Astrocyte (in vitro differentiated cells and primary cell): ENCODE measurements at regions not wholly inside any gene's neighbourhood (a gene's known extent, or its start where the extent isn't known, plus 50 kb on each side); places are given as distances from the start of the nearest gene placed in this dataset.

Source experiments
- DNase-seq: peaks from one replicate; pipeline ENCODE4 v3.0.0-alpha.2; 2010; ENCODE audit warnings: low read depth
- FAIRE-seq: peaks from 2 replicates; lab custom pipeline; 2011; peaks lifted over from hg19 to GRCh38; lab: Jason Lieb, UNC
- H2AFZ ChIP-seq: 2 replicates; pipeline ENCODE4 v1.6.0; 2012; ENCODE audit warnings: low read depth, low read length, inconsistent platforms
- H3K27ac ChIP-seq: 2 replicates; pipeline ENCODE4 v1.5.1; 2011; ENCODE audit warnings: low read depth, low read length, inconsistent platforms
- H3K27me3 ChIP-seq: 2 replicates; pipeline ENCODE4 v1.6.0; 2011; ENCODE audit warnings: low read length, inconsistent platforms; ENCODE audit not compliant: insufficient read depth
- H3K36me3 ChIP-seq: 2 replicates; pipeline ENCODE4 v1.5.1; 2011; ENCODE audit warnings: low read length, inconsistent platforms; ENCODE audit not compliant: insufficient read depth
- H3K4me1 ChIP-seq: 2 replicates; pipeline ENCODE4 v1.5.1; 2011; ENCODE audit warnings: low read length, inconsistent platforms; ENCODE audit not compliant: insufficient read depth
- H3K4me2 ChIP-seq: 2 replicates; pipeline ENCODE4 v1.6.0; 2012; ENCODE audit warnings: low read length, inconsistent platforms
- H3K4me3 ChIP-seq: 2 replicates; pipeline ENCODE4 v1.5.1; 2011; ENCODE audit warnings: low read depth, mild to moderate bottlenecking, low read length, inconsistent platforms; ENCODE audit not compliant: insufficient read depth
- H3K79me2 ChIP-seq: 2 replicates; pipeline ENCODE4 v1.6.0; 2012; ENCODE audit warnings: mild to moderate bottlenecking, low read length, inconsistent platforms; ENCODE audit not compliant: insufficient read depth
- H3K9ac ChIP-seq: 2 replicates; pipeline ENCODE4 v1.6.0; 2012; ENCODE audit warnings: mild to moderate bottlenecking, low read length, inconsistent platforms
- H3K9me3 ChIP-seq: 2 replicates; pipeline ENCODE4 v1.5.1; 2012; ENCODE audit warnings: low read depth, mild to moderate bottlenecking, low read length, inconsistent platforms; ENCODE audit not compliant: insufficient read depth
- H4K20me1 ChIP-seq: 2 replicates; pipeline ENCODE4 v1.6.0; 2012; ENCODE audit warnings: low read length, inconsistent platforms; ENCODE audit not compliant: insufficient read depth
- H3K27ac Mint-ChIP-seq: one replicate; pipeline ENCODE4 v1.8.0; 2021; ENCODE audit warnings: mild to moderate bottlenecking, mixed read lengths; ENCODE audit not compliant: unreplicated experiment
- H3K27me3 Mint-ChIP-seq: one replicate; pipeline ENCODE4 v1.8.0; 2021; ENCODE audit warnings: low read depth, mixed read lengths; ENCODE audit not compliant: unreplicated experiment
- H3K36me3 Mint-ChIP-seq: one replicate; pipeline ENCODE4 v1.8.0; 2021; ENCODE audit warnings: low read depth, mixed read lengths; ENCODE audit not compliant: unreplicated experiment
- H3K4me1 Mint-ChIP-seq: one replicate; pipeline ENCODE4 v1.8.0; 2021; ENCODE audit warnings: low read depth, mixed read lengths; ENCODE audit not compliant: unreplicated experiment
- H3K4me3 Mint-ChIP-seq: one replicate; pipeline ENCODE4 v1.8.0; 2021; ENCODE audit warnings: mild to moderate bottlenecking, moderate library complexity, mixed read lengths; ENCODE audit not compliant: unreplicated experiment
- H3K9me3 Mint-ChIP-seq: one replicate; pipeline ENCODE4 v1.8.0; 2021; ENCODE audit warnings: mild to moderate bottlenecking, mixed read lengths; ENCODE audit not compliant: unreplicated experiment
- EZH2 ChIP-seq: IDR thresholded peaks from 2 replicates; pipeline ENCODE4 v1.6.1; 2012; ENCODE audit warnings: mild to moderate bottlenecking, low read length, inconsistent platforms; ENCODE audit not compliant: insufficient read depth
- TF ChIP-seq, protein P1 (sequence below): IDR thresholded peaks from 2 replicates; pipeline ENCODE4 v1.5.1; 2011; ENCODE audit warnings: low read depth, mild to moderate bottlenecking, inconsistent platforms, low read length, moderate library complexity; ENCODE audit not compliant: insufficient read depth

DNA sequence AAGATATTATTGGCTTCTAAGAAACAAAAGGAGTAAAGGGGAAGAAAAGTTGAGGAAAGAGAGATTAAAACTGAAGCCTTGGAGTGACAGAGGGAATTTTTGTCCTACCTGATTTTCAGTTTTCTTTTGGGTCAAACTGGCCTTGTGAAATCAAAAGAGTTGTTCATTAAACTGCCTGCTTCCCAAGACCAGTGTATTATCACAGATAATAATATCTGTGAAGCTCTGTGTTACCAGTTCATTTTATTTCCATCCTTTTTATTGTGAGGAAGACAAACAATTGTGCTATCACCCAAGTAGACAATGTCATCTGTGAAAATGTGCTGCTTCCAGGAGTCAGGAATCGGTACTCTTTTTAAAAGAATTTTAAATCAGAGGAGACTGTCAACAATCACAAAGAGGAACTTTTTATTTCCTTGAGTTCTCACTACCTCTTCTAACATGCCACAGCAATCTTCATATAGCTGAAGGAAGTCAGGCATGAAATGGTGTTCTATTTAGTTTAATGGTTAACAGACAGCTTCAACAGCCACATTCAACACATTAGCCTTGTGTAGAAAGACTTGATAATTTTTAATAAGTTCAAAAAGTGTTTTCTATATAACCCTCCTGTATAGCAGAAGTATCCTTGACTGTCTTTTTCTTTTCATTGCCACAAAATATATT lies 554.8 kb downstream of the PIK3C3 start:
- peaks cover 12% of the 10 kb centered on the region for H3K4me1 ChIP-seq
- no peaks in the 10 kb centered on the region for H3K79me2 ChIP-seq
- H3K36me3 Mint-ChIP-seq, result no peaks in the 10 kb centered on the region
- no peak overlapping the region for H3K27ac Mint-ChIP-seq
- no peaks in the 10 kb centered on the region for H3K9me3 Mint-ChIP-seq
- no peak overlapping the region for H3K4me3 ChIP-seq
- DNase-seq, result no peak
- no peaks in the 10 kb centered on the region for H3K27me3 ChIP-seq
- H3K9me3 ChIP-seq, result no peaks in the 10 kb centered on the region
- no peak overlapping the region for H3K4me3 Mint-ChIP-seq
- no peak for FAIRE-seq
- no peak overlapping the region for H3K9ac ChIP-seq
- H3K27me3 Mint-ChIP-seq, result no peaks in the 10 kb centered on the region
- H3K27ac ChIP-seq, result no peak overlapping the region
- no peak overlapping the region for H3K4me2 ChIP-seq
- peaks cover 21% of the 10 kb centered on the region for H3K4me1 Mint-ChIP-seq
- no peak overlapping the region for H2AFZ ChIP-seq
- no peaks in the 10 kb centered on the region for H3K36me3 ChIP-seq
- no peaks in the 10 kb centered on the region for H4K20me1 ChIP-seq
- TF ChIP-seq, protein P1, sequence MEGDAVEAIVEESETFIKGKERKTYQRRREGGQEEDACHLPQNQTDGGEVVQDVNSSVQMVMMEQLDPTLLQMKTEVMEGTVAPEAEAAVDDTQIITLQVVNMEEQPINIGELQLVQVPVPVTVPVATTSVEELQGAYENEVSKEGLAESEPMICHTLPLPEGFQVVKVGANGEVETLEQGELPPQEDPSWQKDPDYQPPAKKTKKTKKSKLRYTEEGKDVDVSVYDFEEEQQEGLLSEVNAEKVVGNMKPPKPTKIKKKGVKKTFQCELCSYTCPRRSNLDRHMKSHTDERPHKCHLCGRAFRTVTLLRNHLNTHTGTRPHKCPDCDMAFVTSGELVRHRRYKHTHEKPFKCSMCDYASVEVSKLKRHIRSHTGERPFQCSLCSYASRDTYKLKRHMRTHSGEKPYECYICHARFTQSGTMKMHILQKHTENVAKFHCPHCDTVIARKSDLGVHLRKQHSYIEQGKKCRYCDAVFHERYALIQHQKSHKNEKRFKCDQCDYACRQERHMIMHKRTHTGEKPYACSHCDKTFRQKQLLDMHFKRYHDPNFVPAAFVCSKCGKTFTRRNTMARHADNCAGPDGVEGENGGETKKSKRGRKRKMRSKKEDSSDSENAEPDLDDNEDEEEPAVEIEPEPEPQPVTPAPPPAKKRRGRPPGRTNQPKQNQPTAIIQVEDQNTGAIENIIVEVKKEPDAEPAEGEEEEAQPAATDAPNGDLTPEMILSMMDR, result no peak
- no peak for TF ChIP-seq EZH2

GRCh38 chr18:42510540-42510939 lies 555.5 kb downstream of the PIK3C3 start:
- Mint-ChIP-seq H3K27ac (no peak overlapping the region), H3K27me3 (no peaks in the 10 kb centered on the region), H3K9me3 (no peaks in the 10 kb centered on the region), H3K4me1 (peaks cover 21% of the 10 kb centered on the region), H3K36me3 (no peaks in the 10 kb centered on the region), H3K4me3 (no peak overlapping the region)
- Histone ChIP-seq H3K9ac (no peak overlapping the region), H3K79me2 (no peaks in the 10 kb centered on the region), H3K4me2 (no peak overlapping the region), H3K36me3 (no peaks in the 10 kb centered on the region), H3K9me3 (no peaks in the 10 kb centered on the region), H3K27ac (no peak overlapping the region), H3K27me3 (no peaks in the 10 kb centered on the region), H2AFZ (no peak overlapping the region), H4K20me1 (no peaks in the 10 kb centered on the region), H3K4me1 (peaks cover 12% of the 10 kb centered on the region), H3K4me3 (no peak overlapping the region)
- no peak for DNase-seq
- TF ChIP-seq, protein P1, result no peak
- TF ChIP-seq EZH2, result no peak
- FAIRE-seq, result no peak

DNA sequence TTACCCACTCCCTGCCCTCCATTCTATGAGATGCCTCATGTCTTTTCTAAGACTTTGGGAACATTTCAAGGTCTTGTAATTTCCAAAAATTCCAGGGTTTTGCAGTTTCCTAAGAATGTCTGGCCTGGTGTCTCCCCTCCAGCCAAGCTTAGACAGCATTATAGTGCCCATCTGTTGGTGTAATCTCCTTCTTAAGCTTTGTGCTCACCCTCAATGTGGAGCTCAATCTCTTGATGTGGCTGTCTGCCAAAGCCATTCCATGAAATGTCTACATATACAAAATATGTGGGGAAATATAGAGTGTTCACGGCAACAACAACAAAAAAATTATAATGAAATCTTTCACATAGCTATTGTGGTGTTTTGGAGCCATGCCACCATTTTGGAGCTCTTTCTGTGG lies 558.4 kb downstream of the PIK3C3 start:
- H3K27me3 Mint-ChIP-seq, result no peaks in the 10 kb centered on the region
- Histone ChIP-seq H2AFZ (no peak overlapping the region), H4K20me1 (no peaks in the 10 kb centered on the region), H3K27me3 (no peaks in the 10 kb centered on the region), H3K9ac (no peak overlapping the region), H3K4me1 (peaks cover 12% of the 10 kb centered on the region), H3K9me3 (no peaks in the 10 kb centered on the region), H3K4me2 (no peak overlapping the region), H3K4me3 (no peak overlapping the region), H3K36me3 (no peaks in the 10 kb centered on the region), H3K79me2 (no peaks in the 10 kb centered on the region), H3K27ac (no peak overlapping the region)
- H3K27ac Mint-ChIP-seq, result no peak overlapping the region
- no peak for TF ChIP-seq EZH2
- TF ChIP-seq, protein P1, result no peak
- FAIRE-seq (no peak), DNase-seq (no peak)
- no peaks in the 10 kb centered on the region for H3K9me3 Mint-ChIP-seq
- no peaks in the 10 kb centered on the region for H3K36me3 Mint-ChIP-seq
- H3K4me1 Mint-ChIP-seq, result peaks cover 14% of the 10 kb centered on the region
- H3K4me3 Mint-ChIP-seq, result no peak overlapping the region
